ENCODE measurements at regions not wholly inside any gene's neighbourhood (a gene's known extent, or its start where the extent isn't known, plus 50 kb on each side); places are given as distances from the start of the nearest gene placed in this dataset.

- no peaks in the 10 kb centered on the region for H3K9me3 ChIP-seq
- TF ChIP-seq EP300 (IDR thresholded peaks at IDR 0.05) (no peak), POLR2AphosphoS5 (IDR thresholded peaks at IDR 0.05) (no peak), POLR2A (IDR thresholded peaks at IDR 0.05; ENCODE audit: low read depth) (no peak)
- TF ChIP-seq, protein P1, sequence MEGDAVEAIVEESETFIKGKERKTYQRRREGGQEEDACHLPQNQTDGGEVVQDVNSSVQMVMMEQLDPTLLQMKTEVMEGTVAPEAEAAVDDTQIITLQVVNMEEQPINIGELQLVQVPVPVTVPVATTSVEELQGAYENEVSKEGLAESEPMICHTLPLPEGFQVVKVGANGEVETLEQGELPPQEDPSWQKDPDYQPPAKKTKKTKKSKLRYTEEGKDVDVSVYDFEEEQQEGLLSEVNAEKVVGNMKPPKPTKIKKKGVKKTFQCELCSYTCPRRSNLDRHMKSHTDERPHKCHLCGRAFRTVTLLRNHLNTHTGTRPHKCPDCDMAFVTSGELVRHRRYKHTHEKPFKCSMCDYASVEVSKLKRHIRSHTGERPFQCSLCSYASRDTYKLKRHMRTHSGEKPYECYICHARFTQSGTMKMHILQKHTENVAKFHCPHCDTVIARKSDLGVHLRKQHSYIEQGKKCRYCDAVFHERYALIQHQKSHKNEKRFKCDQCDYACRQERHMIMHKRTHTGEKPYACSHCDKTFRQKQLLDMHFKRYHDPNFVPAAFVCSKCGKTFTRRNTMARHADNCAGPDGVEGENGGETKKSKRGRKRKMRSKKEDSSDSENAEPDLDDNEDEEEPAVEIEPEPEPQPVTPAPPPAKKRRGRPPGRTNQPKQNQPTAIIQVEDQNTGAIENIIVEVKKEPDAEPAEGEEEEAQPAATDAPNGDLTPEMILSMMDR (IDR thresholded peaks at IDR 0.05), result no peak
- no peaks in the 10 kb centered on the region for H3K36me3 ChIP-seq
- intact Hi-C loops (cut with DNase I), result no loop called here
- DNase-seq (ENCODE audit: extremely low spot score), result no peak
- H3K4me1 ChIP-seq, result peaks cover 8 to 57% (median 31%) of the 10 kb centered on the region in 4 donors
- peak overlapping the region in 1 of 4 donors; percentile 21 for H3K27ac ChIP-seq (replicated peaks in 1 of 4)
- H3K27me3 ChIP-seq, result no peaks in the 10 kb centered on the region
- no peak overlapping the region for H3K4me3 ChIP-seq
Measured at GRCh38 chr3:24594161-24594560, 99.5 kb upstream of the THRB start.

GRCh38 chr3:24595796-24596195 is 101.1 kb upstream of the THRB start:
- H3K4me1 ChIP-seq, result peaks cover 0 to 46% (median 22%) of the 10 kb centered on the region in 4 donors
- H3K27ac ChIP-seq (replicated peaks in 1 of 4), result no peak overlapping the region
- no peaks in the 10 kb centered on the region for H3K9me3 ChIP-seq
- H3K36me3 ChIP-seq, result no peaks in the 10 kb centered on the region
- no peak overlapping the region for H3K4me3 ChIP-seq
- intact Hi-C loops (cut with DNase I), result no loop called here
- H3K27me3 ChIP-seq, result no peaks in the 10 kb centered on the region
- TF ChIP-seq EP300 (IDR thresholded peaks at IDR 0.05), result no peak
- no peak for TF ChIP-seq POLR2A (IDR thresholded peaks at IDR 0.05; ENCODE audit: low read depth)
- no peak for TF ChIP-seq POLR2AphosphoS5 (IDR thresholded peaks at IDR 0.05)
- TF ChIP-seq, protein P1 (IDR thresholded peaks at IDR 0.05), result no peak
- DNase-seq (ENCODE audit: extremely low spot score), result no peak
- 35% methylated on average over 2 of the region's 2 CpGs for WGBS

GRCh38 chr3:24596626-24597025 is 102.0 kb upstream of the THRB start:
- Histone ChIP-seq H3K27me3 (no peaks in the 10 kb centered on the region), H3K27ac (replicated peaks in 1 of 4) (no peak overlapping the region), H3K36me3 (no peaks in the 10 kb centered on the region), H3K4me3 (no peak overlapping the region), H3K4me1 (peaks cover 0 to 46% (median 22%) of the 10 kb centered on the region in 4 donors), H3K9me3 (no peaks in the 10 kb centered on the region)
- intact Hi-C loops (cut with DNase I), result no loop called here
- no peak for DNase-seq (ENCODE audit: extremely low spot score)
- 72% methylated on average over 2 of the region's 2 CpGs for WGBS
- TF ChIP-seq POLR2A (IDR thresholded peaks at IDR 0.05; ENCODE audit: low read depth), result no peak
- no peak for TF ChIP-seq POLR2AphosphoS5 (IDR thresholded peaks at IDR 0.05)
- TF ChIP-seq EP300 (IDR thresholded peaks at IDR 0.05), result no peak
- TF ChIP-seq, protein P1 (IDR thresholded peaks at IDR 0.05), result no peak

DNA sequence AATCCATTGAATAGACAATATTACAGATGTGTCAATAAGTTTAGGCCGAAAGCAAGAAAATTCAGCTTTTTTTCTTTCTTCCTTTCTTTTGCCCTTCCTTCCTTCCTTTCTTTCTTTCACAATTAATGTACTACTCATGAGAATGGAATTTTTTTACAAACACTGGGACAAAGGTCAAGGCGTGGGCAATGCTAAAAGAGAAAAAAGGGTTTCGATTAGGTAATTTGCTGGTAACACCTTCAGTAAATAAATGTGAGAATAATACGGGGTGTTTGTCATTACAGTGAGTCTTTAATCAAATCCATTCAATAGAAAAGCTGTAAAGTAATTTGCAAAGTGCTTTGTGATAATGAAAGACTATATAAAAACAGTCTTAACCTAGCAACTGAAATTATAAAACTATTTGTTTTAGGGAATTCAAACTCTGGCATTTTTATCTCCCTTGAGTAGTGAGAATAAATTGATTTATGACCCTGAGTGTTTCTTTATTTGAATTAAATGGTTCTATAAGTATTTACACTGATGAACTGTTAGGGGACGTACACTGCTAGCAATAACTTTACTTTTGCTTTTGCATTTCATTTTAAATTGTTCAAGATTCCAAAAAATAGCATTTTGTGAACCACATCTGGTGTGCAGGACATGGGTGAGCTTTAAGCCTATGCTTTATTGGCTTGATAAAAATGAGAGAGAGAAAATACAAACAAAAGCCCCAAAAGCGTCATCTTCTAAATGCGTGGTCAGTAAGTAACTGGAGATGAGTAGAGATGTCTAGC is 104.2 kb upstream of the THRB start:
- Histone ChIP-seq H3K4me3 (peak overlapping the region in 1 of 4 donors; percentile 1), H3K4me1 (peaks cover 0 to 35% (median 19%) of the 10 kb centered on the region in 4 donors), H3K27me3 (no peaks in the 10 kb centered on the region), H3K36me3 (no peaks in the 10 kb centered on the region), H3K27ac (replicated peaks in 1 of 4) (peak overlapping the region in 1 of 4 donors; percentile 2), H3K9me3 (no peaks in the 10 kb centered on the region)
- intact Hi-C loops (cut with DNase I), result no loop called here
- TF ChIP-seq POLR2A (IDR thresholded peaks at IDR 0.05; ENCODE audit: low read depth) (no peak), EP300 (IDR thresholded peaks at IDR 0.05) (no peak), POLR2AphosphoS5 (IDR thresholded peaks at IDR 0.05) (no peak)
- TF ChIP-seq, protein P1 (IDR thresholded peaks at IDR 0.05), result no peak
- WGBS, result 51% methylated on average over 7 of the region's 7 CpGs
- no peak for DNase-seq (ENCODE audit: extremely low spot score)

Measured in esophagus muscularis mucosa (tissue), 4 donors.